GM10248 (cell line): ENCODE measurements at regions not wholly inside any gene's neighbourhood (a gene's known extent, or its start where the extent isn't known, plus 50 kb on each side); places are given as distances from the start of the nearest gene placed in this dataset.

ENCODE experiments used
- CTCF ChIA-PET: fragments of 300-600 bp; sonication (Branson Sonifier 250); formaldehyde crosslinking; extraction: SDS; loops from one replicate; lab custom pipeline; 2021; ENCODE audit warnings: antibody characterized with exemption; lab: Yijun Ruan, JAX
- POLR2A ChIA-PET: fragments of 350-650 bp; sonication (Branson Sonifier 250); formaldehyde crosslinking; extraction: SDS; loops from one replicate; lab custom pipeline; 2020; ENCODE audit warnings: antibody characterized with exemption; lab: Yijun Ruan, JAX
- DNase-seq: peaks from one replicate; pipeline ENCODE4 v3.0.0; 2012; ENCODE audit errors: extremely low spot score
- TF ChIP-seq, protein P1 (sequence below): IDR thresholded peaks from 2 replicates; pipeline ENCODE4 v1.5.1; 2012; ENCODE audit warnings: mild to moderate bottlenecking, low read depth; ENCODE audit errors: extremely low read depth, missing control alignments, control extremely low read depth

- TF ChIP-seq, protein P1, sequence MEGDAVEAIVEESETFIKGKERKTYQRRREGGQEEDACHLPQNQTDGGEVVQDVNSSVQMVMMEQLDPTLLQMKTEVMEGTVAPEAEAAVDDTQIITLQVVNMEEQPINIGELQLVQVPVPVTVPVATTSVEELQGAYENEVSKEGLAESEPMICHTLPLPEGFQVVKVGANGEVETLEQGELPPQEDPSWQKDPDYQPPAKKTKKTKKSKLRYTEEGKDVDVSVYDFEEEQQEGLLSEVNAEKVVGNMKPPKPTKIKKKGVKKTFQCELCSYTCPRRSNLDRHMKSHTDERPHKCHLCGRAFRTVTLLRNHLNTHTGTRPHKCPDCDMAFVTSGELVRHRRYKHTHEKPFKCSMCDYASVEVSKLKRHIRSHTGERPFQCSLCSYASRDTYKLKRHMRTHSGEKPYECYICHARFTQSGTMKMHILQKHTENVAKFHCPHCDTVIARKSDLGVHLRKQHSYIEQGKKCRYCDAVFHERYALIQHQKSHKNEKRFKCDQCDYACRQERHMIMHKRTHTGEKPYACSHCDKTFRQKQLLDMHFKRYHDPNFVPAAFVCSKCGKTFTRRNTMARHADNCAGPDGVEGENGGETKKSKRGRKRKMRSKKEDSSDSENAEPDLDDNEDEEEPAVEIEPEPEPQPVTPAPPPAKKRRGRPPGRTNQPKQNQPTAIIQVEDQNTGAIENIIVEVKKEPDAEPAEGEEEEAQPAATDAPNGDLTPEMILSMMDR: no peak
- POLR2A ChIA-PET: no interaction called here
- no peak for DNase-seq
- CTCF ChIA-PET: interaction anchor here (1.1 kb wide), 1 partner anchor 319 kb away, joined by 3 read pairs; no protein-coding TSS in a partner anchor
Measured at GRCh38 chr7:46934198-46934825, 647.6 kb downstream of the TNS3 start.

- no peak for DNase-seq
- CTCF ChIA-PET: no interaction called here
- TF ChIP-seq, protein P1: no peak
- POLR2A ChIA-PET: no interaction called here
Measured at GRCh38 chr7:46933596-46933995, 648.3 kb downstream of the TNS3 start.

DNA sequence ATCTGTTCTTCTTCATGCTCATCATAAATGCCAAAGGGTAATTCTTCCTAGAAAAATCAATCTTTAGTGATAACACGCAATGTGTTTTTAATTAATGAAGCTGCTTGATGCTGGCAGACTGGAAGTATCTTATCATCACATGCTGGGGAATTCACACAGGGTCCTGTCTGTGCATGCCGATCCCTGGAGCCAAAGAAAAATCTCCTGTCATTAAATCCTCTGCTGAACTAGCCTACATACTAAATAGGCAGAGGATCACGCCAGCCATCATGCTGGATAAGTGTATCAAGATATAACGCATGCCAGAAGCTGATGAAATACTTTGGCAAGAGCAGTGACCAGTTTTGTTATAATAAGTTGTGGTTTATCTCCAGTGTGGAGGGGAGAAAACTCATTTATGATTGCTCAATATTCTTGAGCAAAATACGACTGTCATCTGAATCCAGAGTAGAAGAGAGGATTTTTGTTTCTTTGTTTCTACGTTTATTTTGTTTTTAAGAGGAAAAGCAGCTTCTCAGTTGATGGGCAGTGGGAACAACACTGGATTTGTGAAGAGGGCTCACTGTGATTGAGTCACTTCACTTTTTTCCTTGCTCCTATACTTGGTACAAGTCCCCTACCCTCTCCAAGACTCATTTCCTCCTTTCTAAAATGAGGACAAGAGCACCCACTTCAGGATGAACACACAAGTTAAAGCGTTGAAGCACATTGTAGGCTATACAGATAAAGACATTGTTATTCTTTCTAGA lies 649.1 kb downstream of the TNS3 start:
- CTCF ChIA-PET: no interaction called here

DNA sequence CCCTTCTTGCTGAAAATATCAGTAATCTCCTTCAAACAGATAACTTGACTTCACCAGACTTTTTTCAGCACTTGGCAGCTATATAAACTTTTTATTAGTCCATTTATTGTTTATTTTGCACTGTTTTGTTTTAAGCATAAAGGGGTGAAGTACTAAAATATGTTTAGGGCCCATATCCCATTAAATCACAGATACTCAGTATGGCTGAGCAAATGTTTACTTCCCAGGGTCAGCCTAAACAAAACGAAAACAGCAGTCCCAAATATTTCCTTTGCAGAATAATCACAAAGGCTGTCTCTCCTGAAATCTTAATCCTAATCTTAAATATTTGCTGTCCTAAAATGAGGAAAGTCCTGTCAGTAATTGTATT lies 649.6 kb downstream of the TNS3 start:
- no peak for DNase-seq
- ChIA-PET CTCF (no interaction called here), POLR2A (no interaction called here)
- TF ChIP-seq, protein P1: no peak

More for the DNA sequence above, 649.1 kb downstream of the TNS3 start:
- POLR2A ChIA-PET: no interaction called here
- no peak for DNase-seq
- TF ChIP-seq, protein P1: no peak

DNA sequence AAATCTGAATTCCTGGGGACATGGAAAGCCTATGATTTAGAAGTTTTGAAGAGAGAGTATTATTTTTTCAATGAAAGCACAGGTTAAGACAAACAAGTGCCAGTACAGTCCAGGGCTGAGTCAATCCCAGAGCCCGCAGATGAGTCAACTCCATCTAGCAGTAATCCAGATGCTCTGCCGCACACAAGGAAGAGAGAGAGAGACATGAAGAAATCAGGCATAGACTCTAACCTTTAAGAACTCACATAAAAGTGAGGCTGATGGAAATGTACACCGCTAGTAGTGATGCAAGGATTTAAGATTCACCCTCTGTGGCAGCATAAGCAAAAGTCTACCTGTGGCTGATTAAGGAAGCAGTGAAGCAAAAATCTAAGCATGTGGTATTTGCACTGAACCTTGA lies 651.5 kb downstream of the TNS3 start:
- CTCF ChIA-PET: no interaction called here
- DNase-seq: no peak
- POLR2A ChIA-PET: no interaction called here
- TF ChIP-seq, protein P1: no peak

GRCh38 chr7:46929359-46929758 lies 652.6 kb downstream of the TNS3 start:
- DNase-seq: no peak
- CTCF ChIA-PET: no interaction called here
- POLR2A ChIA-PET: no interaction called here
- TF ChIP-seq, protein P1: no peak
